ENCODE measurements at regions not wholly inside any gene's neighbourhood (a gene's known extent, or its start where the extent isn't known, plus 50 kb on each side); places are given as distances from the start of the nearest gene placed in this dataset.
"Not testable (repeated sequence)": the region's sequence is repeated elsewhere in the genome, so short reads cannot be mapped to it uniquely, and the experiment has no call there.

DNA sequence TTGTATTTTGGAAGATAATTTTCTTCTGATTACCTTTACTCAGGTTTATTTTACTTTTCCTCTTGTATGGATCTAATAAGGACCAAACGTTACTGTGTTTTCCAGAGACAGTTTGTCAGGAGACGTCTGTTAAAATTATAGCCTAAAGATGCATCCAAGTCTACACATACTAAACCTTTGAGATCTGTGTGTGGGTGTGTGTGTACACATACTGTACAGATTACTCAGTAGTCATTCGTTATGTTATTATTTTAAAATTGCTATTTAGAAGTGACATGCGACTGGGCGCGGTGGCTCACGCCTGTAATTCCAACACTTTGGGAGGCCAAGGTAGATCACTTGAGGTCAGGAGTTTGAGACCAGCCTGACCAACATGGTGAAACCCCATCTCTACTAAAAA, 51.6 kb upstream of the CNTLN start:
- DNase-seq (ENCODE audit: low spot score), result no peak
- intact Hi-C loops (cut with DNase I), result no loop called here

- DNase-seq (ENCODE audit: low spot score), result no peak
- intact Hi-C loops (cut with DNase I), result no loop called here
These were observed 52.3 kb upstream of the CNTLN start for GRCh38 chr9:17082343-17083064.

DNA sequence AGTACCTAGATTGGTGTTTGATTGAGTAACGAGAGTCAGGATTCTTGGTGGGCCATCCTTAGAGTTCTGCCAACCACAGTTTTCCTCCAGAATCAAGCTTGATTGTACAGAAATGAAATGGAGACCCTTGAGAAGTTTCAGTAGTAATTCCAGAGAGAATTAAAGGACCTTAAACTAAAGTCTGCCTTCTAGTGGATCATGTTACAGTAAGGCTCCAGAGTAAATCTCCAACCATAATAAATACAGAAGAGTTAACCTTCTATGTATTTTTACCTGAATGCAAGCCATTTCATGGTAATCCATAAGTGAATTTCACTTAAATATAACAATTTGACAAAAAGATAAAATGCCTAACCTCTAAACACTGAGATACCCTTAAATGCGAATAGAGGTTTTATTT, 53.0 kb upstream of the CNTLN start:
- intact Hi-C loops (cut with DNase I), result no loop called here
- no peak for DNase-seq (ENCODE audit: low spot score)

DNA sequence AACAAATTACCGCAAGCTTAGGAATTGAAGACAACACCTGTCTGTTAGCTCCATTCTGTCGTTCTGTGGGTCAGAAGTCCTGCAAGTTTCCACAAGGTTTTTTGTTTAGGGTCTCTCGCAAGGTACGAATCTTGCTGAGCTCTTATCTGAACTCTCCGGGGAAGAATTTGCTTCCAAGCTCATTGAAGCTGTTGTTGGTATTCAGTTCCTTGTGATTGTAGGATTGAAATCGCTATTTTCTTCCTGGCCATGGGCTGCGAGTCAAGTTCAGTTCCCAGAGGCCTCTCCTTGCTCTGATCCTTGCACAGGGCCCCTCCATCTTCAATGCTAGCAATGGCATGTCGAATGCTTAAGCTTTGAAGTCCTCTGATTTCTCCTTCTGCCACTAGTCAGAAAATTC, 53.5 kb upstream of the CNTLN start:
- intact Hi-C loops (cut with DNase I), result no loop called here
- no peak for DNase-seq (ENCODE audit: low spot score)

- intact Hi-C loops (cut with DNase I), result no loop called here
These were observed 58.9 kb upstream of the CNTLN start for GRCh38 chr9:17075758-17076485.

GRCh38 chr9:17075146-17075757, 59.6 kb upstream of the CNTLN start:
- intact Hi-C loops (cut with DNase I), result no loop called here
- DNase-seq (ENCODE audit: low spot score), result no peak

More at GRCh38 chr9:17075758-17076485, 58.9 kb upstream of the CNTLN start:
- DNase-seq (ENCODE audit: low spot score), result no peak

GRCh38 chr9:17072563-17072962, 62.3 kb upstream of the CNTLN start:
- intact Hi-C loops (cut with DNase I); DNase-seq (ENCODE audit: low spot score): not testable (repeated sequence)

DNA sequence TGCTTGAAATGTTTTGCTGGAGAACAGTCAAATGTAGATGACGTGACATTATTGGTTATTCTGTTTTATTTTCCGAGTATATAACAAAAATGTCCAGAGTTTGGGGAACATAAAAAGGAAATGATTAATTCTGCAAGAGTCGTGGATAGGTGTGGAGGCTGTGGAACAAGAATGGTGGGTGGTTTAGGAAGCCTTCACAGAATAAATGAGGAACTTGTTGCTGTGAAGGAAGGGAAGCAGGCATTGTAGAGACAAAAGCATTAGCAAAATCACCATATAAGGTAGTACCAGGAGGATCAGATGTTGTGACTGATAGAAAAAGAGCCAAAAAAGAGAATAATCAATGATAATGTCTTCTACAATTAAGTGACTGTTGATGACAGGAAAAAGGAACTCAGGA, 66.2 kb upstream of the CNTLN start:
- no peak for DNase-seq (ENCODE audit: low spot score)
- intact Hi-C loops (cut with DNase I), result no loop called here

DNA sequence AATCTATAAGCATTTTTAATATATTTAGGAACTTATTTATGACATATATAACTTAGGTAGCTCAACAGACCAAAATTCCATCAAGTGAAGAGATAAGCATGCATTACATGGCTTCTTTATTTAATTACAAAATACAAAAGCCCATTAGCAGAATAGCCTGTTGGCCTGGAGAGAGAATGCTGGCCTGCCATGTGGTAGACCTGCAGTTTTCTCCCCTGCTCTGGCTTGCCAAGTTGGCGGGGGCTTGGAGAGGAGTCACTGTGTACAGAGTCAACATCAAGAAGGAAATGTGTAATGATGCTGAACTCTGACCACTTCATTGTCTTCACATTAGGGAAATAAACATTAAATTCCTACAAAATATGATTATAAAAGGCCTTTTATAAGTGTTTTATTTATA, 69.8 kb upstream of the CNTLN start:
- intact Hi-C loops (cut with DNase I), result no loop called here

DNA sequence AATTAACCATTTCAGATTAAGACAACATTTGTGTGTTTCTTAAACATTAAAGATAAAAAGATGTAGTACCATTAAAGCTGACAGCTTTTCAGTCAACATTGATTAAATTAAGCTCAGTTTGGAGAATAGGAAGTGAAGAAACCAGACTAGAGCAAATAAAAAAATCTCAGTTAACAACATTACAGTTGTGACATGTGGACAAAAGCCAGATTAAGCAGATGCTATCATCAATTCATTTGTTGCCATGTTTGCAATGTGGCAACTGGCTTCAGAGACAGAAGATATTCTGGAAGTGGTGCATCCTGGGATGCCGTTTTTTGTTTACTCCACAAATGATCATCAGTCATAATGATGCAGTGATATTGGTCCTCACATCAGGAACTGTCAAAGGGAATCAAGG, 70.3 kb upstream of the CNTLN start:
- DNase-seq (ENCODE audit: low spot score), result no peak
- intact Hi-C loops (cut with DNase I), result no loop called here

More for the DNA sequence above, 69.8 kb upstream of the CNTLN start:
- no peak for DNase-seq (ENCODE audit: low spot score)

DNA sequence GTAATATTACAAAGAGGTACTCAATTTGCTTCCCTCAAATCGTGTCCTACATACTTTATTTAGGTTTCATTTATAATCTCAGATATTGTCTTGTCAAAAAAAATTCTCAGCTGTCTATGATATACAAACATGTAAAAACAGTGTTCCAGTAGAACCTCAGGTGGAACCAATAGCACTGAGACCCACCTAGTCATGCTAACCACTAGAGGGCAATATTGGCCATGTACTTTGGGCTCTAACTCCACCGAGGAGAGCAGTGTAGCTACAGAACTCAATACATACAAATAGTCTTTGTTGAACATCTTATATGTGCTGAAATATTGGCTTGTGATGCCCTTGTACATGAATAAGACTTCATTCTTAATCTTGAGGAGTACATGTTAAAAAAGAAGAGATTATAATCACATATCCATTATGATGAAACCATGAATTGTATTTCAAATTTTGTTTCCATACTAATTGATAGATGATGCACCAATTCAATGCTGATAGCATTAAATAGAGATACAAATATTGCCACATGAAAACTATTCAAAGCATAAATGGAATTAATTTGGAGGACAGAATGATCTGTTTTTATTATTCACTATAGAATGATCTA, 71.2 kb upstream of the CNTLN start:
- DNase-seq (ENCODE audit: low spot score), result no peak
- intact Hi-C loops (cut with DNase I), result no loop called here

- DNase-seq (ENCODE audit: low spot score), result no peak
- intact Hi-C loops (cut with DNase I), result no loop called here
These were observed 72.3 kb upstream of the CNTLN start for GRCh38 chr9:17062497-17062896.

- no peak for DNase-seq (ENCODE audit: low spot score)
These were observed 74.4 kb upstream of the CNTLN start for GRCh38 chr9:17060450-17060849.

GRCh38 chr9:17059465-17059864, 75.4 kb upstream of the CNTLN start:
- DNase-seq (ENCODE audit: low spot score), result no peak

More at GRCh38 chr9:17060450-17060849, 74.4 kb upstream of the CNTLN start:
- intact Hi-C loops (cut with DNase I), result no loop called here

DNA sequence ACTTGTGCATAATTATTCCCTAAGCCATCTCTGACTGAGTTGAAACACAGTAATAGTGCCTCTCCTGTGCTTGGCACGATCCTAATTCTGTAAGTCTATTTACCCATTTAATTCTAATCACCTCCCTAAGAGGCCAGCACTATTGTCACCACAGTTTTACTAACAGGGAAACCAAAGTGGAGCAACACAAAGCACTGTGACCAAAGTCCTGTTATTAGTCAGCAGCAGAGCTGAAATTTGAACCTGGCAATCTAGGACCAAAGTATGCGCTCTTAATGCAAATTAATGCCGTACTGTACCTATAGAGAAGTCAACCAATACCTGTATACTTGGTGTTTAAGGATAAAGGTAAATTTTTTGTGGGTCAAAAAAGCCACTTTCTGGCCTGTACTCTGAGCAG, 77.1 kb upstream of the CNTLN start:
- DNase-seq (ENCODE audit: low spot score), result no peak
- intact Hi-C loops (cut with DNase I), result no loop called here

More at GRCh38 chr9:17059465-17059864, 75.4 kb upstream of the CNTLN start:
- intact Hi-C loops (cut with DNase I), result no loop called here

- intact Hi-C loops (cut with DNase I), result no loop called here
- DNase-seq (ENCODE audit: low spot score), result no peak
These were observed 82.2 kb upstream of the CNTLN start for GRCh38 chr9:17052626-17053025.

GRCh38 chr9:17045381-17045940, 89.4 kb upstream of the CNTLN start:
- intact Hi-C loops (cut with DNase I), result no loop called here
- no peak for DNase-seq (ENCODE audit: low spot score)

GRCh38 chr9:17031546-17031945, 103.3 kb upstream of the CNTLN start:
- no peak for DNase-seq (ENCODE audit: low spot score)
- intact Hi-C loops (cut with DNase I), result loop anchor here in 1 of 2 donors (5.0 kb wide), 1 partner anchor 574 kb away; no protein-coding TSS in a partner anchor

DNA sequence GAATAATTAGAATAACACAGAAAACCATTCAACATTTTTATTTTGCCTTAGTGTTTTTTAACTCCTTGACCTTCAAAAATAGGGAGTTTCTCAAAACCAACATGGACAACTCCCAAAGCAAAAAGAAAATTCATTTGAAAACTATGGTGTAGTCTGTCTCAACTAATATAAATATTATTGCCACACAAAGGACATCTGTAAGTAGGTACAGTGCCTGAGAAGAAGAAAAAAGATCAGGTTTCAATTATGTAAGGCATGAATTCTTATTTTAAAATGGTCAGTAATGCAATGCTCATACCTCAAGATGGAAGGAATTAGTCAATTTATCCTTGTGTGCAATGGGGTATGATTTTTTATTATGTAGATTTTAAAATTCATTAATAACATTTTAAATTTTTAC, 109.6 kb upstream of the CNTLN start:
- no peak for DNase-seq (ENCODE audit: low spot score)
- intact Hi-C loops (cut with DNase I), result no loop called here

- DNase-seq (ENCODE audit: low spot score), result no peak
- intact Hi-C loops (cut with DNase I), result no loop called here
These were observed 110.7 kb upstream of the CNTLN start for GRCh38 chr9:17024129-17024528.

All from posterior vena cava (tissue), 2 donors.